Progenitor cell of endocrine pancreas (in vitro differentiated cells): ENCODE measurements at regions not wholly inside any gene's neighbourhood (a gene's known extent, or its start where the extent isn't known, plus 50 kb on each side); places are given as distances from the start of the nearest gene placed in this dataset.

Source experiments
- DNase-seq: peaks from one replicate; pipeline ENCODE4 v3.0.0; 2021; ENCODE audit warnings: low spot score; ENCODE audit not compliant: unreplicated experiment
- H3K27ac Mint-ChIP-seq: 2 replicates; pipeline ENCODE4 v1.8.0; 2021; ENCODE audit warnings: mild to moderate bottlenecking, moderate library complexity, mixed read lengths
- H3K27me3 Mint-ChIP-seq: 2 replicates; pipeline ENCODE4 v1.8.0; 2021; ENCODE audit warnings: mixed read lengths
- H3K36me3 Mint-ChIP-seq: 2 replicates; pipeline ENCODE4 v1.8.0; 2022; ENCODE audit warnings: mixed read lengths; ENCODE audit not compliant: insufficient read depth
- H3K4me1 Mint-ChIP-seq: 2 replicates; pipeline ENCODE4 v1.8.0; 2021; ENCODE audit warnings: low read depth, mixed read lengths
- H3K4me3 Mint-ChIP-seq: 2 replicates; pipeline ENCODE4 v1.8.0; 2021; ENCODE audit warnings: low read depth, mild to moderate bottlenecking, moderate library complexity, mixed read lengths
- H3K9me3 Mint-ChIP-seq: 2 replicates; pipeline ENCODE4 v1.8.0; 2021; ENCODE audit warnings: low read depth, mixed read lengths
- TF ChIP-seq, protein P1 (sequence below): fragments of 200-600 bp; sonication (generic); IDR thresholded peaks from one replicate; pipeline ENCODE4 v1.5.0; 2021; ENCODE audit warnings: antibody characterized with exemption, mild to moderate bottlenecking; ENCODE audit not compliant: unreplicated experiment

DNA sequence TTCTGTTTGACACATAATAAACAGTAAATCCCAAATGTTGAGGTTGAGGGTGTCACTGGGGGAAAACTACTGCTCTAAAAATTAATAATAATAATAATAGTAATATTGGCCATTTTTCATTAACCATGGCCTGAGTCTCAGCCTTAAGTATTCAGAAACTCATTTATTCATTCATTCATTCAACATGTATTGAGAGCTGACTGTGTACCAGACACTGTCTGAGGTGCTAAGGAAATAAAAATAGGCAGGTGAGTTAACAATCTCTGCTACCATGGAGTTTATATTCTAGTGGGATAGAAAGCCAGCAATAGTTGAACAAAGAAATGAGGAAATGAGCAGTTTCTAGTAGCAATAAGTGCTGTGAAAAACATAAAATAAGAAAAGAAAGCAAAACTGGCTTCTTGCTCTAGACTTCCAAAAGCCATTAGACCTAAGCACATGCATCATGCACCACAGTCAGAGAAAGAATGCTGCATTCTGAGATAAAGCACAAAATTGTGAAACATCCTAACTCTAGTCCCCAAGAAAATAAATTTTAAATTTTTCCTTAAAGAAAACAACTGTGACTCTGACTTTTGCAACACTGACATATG lies 278.7 kb downstream of the RCHY1 start:
- DNase-seq: no peak
- Mint-ChIP-seq H3K27ac (no peak overlapping the region), H3K4me1 (peaks cover 19% of the 10 kb centered on the region)

DNA sequence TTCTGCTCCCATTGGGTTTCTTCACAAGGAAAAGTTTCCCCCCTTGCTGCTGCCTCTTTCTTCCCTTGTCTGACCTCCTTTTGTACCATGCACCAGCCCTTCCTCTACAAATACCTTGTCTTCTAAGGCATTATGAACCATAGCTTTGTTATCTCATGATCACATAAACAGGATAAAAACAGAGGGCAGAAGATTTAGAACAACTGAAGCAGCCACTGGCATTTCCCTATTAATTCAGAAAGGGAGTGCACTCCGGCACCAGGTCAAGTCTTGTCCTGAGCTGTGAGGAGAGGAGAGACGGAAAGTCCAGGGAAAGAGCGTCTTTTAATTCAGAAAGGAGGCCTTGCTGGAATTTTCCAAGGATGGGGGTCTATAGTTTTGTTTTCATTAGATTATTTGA lies 281.7 kb downstream of the RCHY1 start:
- H3K4me3 Mint-ChIP-seq: no peak overlapping the region
- H3K27ac Mint-ChIP-seq: no peak overlapping the region
- H3K4me1 Mint-ChIP-seq: peaks cover 22% of the 10 kb centered on the region
- H3K27me3 Mint-ChIP-seq: no peaks in the 10 kb centered on the region
- no peak for DNase-seq
- H3K9me3 Mint-ChIP-seq: no peaks in the 10 kb centered on the region
- no peaks in the 10 kb centered on the region for H3K36me3 Mint-ChIP-seq
- TF ChIP-seq, protein P1, sequence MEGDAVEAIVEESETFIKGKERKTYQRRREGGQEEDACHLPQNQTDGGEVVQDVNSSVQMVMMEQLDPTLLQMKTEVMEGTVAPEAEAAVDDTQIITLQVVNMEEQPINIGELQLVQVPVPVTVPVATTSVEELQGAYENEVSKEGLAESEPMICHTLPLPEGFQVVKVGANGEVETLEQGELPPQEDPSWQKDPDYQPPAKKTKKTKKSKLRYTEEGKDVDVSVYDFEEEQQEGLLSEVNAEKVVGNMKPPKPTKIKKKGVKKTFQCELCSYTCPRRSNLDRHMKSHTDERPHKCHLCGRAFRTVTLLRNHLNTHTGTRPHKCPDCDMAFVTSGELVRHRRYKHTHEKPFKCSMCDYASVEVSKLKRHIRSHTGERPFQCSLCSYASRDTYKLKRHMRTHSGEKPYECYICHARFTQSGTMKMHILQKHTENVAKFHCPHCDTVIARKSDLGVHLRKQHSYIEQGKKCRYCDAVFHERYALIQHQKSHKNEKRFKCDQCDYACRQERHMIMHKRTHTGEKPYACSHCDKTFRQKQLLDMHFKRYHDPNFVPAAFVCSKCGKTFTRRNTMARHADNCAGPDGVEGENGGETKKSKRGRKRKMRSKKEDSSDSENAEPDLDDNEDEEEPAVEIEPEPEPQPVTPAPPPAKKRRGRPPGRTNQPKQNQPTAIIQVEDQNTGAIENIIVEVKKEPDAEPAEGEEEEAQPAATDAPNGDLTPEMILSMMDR: no peak

More for the DNA sequence above, 278.7 kb downstream of the RCHY1 start:
- no peak overlapping the region for H3K4me3 Mint-ChIP-seq
- peaks cover 3% of the 10 kb centered on the region for H3K36me3 Mint-ChIP-seq
- no peaks in the 10 kb centered on the region for H3K27me3 Mint-ChIP-seq
- TF ChIP-seq, protein P1: no peak
- H3K9me3 Mint-ChIP-seq: peaks cover 9% of the 10 kb centered on the region

DNA sequence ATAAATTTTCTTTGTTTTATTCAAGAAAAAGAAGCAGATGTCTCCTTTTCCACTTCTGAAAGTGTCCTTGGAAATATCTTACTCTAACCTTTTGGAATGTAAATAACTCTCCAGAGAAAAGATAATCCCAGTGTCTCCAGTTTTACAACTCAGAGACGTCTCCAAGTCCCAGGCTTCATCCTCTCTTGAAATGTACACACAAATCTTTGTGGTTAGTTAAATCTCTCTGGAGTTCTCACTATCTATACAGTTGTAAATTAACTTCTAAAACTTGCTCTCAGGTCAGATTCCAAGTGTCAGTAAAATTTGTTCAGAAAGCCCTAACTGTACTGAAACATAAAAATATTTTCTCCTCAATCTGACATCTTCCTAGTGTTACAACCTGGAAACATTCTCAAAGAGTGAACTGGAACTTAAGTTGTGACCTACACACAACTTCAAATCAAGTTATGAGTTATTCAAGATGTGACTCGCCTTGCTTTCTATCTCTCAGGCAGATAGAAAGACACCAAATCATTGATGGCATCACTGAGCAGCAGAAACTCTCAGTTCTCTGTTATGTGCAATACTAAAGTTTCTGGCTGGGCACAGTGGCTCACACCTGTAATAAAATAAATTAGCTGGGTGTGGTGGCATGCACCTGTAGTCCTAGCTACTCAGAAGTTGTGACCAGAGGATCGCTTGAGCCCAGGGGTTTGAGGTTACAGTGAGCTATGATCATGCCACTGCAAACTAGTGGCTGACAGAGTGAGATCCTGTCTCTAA lies 284.2 kb downstream of the RCHY1 start:
- H3K27me3 Mint-ChIP-seq: no peaks in the 10 kb centered on the region
- no peak overlapping the region for H3K4me3 Mint-ChIP-seq
- H3K36me3 Mint-ChIP-seq: no peaks in the 10 kb centered on the region
- no peak for DNase-seq
- peaks cover 20% of the 10 kb centered on the region for H3K4me1 Mint-ChIP-seq
- TF ChIP-seq, protein P1: no peak
- H3K27ac Mint-ChIP-seq: no peak overlapping the region
- H3K9me3 Mint-ChIP-seq: peaks cover 6% of the 10 kb centered on the region

DNA sequence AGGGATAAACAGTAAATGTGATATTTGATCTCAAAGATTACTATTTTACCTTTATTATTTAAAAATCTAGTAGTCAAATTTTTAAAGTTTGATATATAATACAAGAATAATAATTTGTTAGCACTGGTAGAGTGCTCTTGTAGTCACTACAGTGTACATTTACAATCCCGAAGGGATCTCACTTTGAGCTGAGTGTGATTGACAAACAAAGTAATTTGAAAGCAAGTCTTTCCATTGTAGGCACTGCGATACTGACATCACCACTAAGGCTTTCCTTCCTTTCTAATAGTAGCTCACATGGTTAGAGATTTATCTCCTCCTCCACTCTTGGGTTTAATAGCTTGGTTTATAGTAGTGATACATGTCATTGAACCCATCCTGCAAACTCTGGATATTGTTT lies 280.6 kb downstream of the PARM1 start:
- Mint-ChIP-seq H3K36me3 (no peaks in the 10 kb centered on the region), H3K9me3 (peaks cover 8% of the 10 kb centered on the region), H3K27ac (no peak overlapping the region), H3K4me1 (no peaks in the 10 kb centered on the region), H3K27me3 (no peaks in the 10 kb centered on the region), H3K4me3 (no peak overlapping the region)
- TF ChIP-seq, protein P1: no peak
- DNase-seq: no peak

DNA sequence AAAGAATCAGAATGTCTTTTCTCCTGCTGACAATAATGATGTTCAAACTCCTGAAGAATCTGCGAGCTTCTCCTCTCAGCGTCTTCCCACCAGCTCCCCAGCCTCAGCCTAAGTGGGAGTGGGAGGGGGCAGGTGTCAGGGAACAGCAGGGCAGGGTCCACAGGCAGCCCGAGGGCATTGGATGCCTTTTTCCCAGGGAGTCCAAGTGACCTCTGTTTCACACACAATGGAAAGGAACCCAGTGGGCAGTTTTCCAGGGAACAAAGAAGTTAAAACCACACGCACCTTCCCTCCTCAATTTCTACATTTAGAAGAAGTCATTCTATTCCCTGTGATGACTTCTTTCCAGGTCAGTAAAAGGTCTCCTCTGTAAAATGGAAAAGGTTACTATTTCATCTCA lies 278.5 kb downstream of the PARM1 start:
- no peaks in the 10 kb centered on the region for H3K27me3 Mint-ChIP-seq
- H3K4me1 Mint-ChIP-seq: no peaks in the 10 kb centered on the region
- H3K4me3 Mint-ChIP-seq: no peak overlapping the region
- no peak for DNase-seq
- H3K9me3 Mint-ChIP-seq: peaks cover 2% of the 10 kb centered on the region
- H3K27ac Mint-ChIP-seq: no peak overlapping the region
- TF ChIP-seq, protein P1: no peak
- H3K36me3 Mint-ChIP-seq: no peaks in the 10 kb centered on the region
